Hematopoietic multipotent progenitor cell treated with erythropoietin and hydrocortisone succinate and interleukin-3 and kit ligand, for 4 days (in vitro differentiated cells): ENCODE measurements at regions not wholly inside any gene's neighbourhood (a gene's known extent, or its start where the extent isn't known, plus 50 kb on each side); places are given as distances from the start of the nearest gene placed in this dataset.
"Not testable (repeated sequence)": the region's sequence is repeated elsewhere in the genome, so short reads cannot be mapped to it uniquely, and the experiment has no call there.

Experiments
- DNase-seq: peaks from one replicate; pipeline ENCODE4 v3.0.0-alpha.2; 2015

- no peak for DNase-seq
Observed at GRCh38 chr2:34785206-34785785, 1186.2 kb upstream of the FAM98A start.

GRCh38 chr2:34784701-34785100 lies 1185.6 kb upstream of the FAM98A start:
- DNase-seq = no peak

- DNase-seq = not testable (repeated sequence)
Observed at GRCh38 chr2:34750742-34751141, 1151.6 kb upstream of the FAM98A start.

- no peak for DNase-seq
Observed at GRCh38 chr2:34747643-34748042, 1148.5 kb upstream of the FAM98A start.

- DNase-seq = no peak
Observed at GRCh38 chr2:34738691-34739090, 1139.6 kb upstream of the FAM98A start.

GRCh38 chr2:34737146-34737545 lies 1138.0 kb upstream of the FAM98A start:
- DNase-seq = no peak

GRCh38 chr2:34736482-34736881 lies 1137.4 kb upstream of the FAM98A start:
- no peak for DNase-seq

GRCh38 chr2:34734662-34735061 lies 1135.6 kb upstream of the FAM98A start:
- no peak for DNase-seq

GRCh38 chr2:34734042-34734441 lies 1134.9 kb upstream of the FAM98A start:
- no peak for DNase-seq

GRCh38 chr2:34731292-34731691 lies 1132.2 kb upstream of the FAM98A start:
- DNase-seq = no peak

GRCh38 chr2:34729845-34730244 lies 1130.7 kb upstream of the FAM98A start:
- no peak for DNase-seq

- DNase-seq = no peak
Observed at GRCh38 chr2:34724107-34724506, 1125.0 kb upstream of the FAM98A start.

GRCh38 chr2:34723683-34724082 lies 1124.6 kb upstream of the FAM98A start:
- no peak for DNase-seq

- DNase-seq = no peak
Observed at GRCh38 chr2:34719206-34719605, 1120.1 kb upstream of the FAM98A start.

GRCh38 chr2:34705551-34706247 lies 1106.6 kb upstream of the FAM98A start:
- no peak for DNase-seq

- DNase-seq = no peak
Observed at GRCh38 chr2:34703292-34703691, 1104.2 kb upstream of the FAM98A start.

GRCh38 chr2:34702391-34702790 lies 1103.3 kb upstream of the FAM98A start:
- DNase-seq = not testable (repeated sequence)

- DNase-seq = not testable (repeated sequence)
Observed at GRCh38 chr2:34677591-34677990, 1078.5 kb upstream of the FAM98A start.

GRCh38 chr2:34677119-34677531 lies 1078.0 kb upstream of the FAM98A start:
- DNase-seq = not testable (repeated sequence)

- no peak for DNase-seq
Observed at GRCh38 chr2:34670482-34670881, 1071.4 kb upstream of the FAM98A start.

- no peak for DNase-seq
Observed at GRCh38 chr2:34666821-34667220, 1067.7 kb upstream of the FAM98A start.

- no peak for DNase-seq
Observed at GRCh38 chr2:34664266-34664665, 1065.2 kb upstream of the FAM98A start.

- no peak for DNase-seq
Observed at GRCh38 chr2:34663314-34663713, 1064.2 kb upstream of the FAM98A start.

- DNase-seq = no peak
Observed at GRCh38 chr2:34660741-34661140, 1061.6 kb upstream of the FAM98A start.

- no peak for DNase-seq
Observed at GRCh38 chr2:34656632-34657031, 1057.5 kb upstream of the FAM98A start.
